GM21381 (cell line): ENCODE measurements at regions not wholly inside any gene's neighbourhood (a gene's known extent, or its start where the extent isn't known, plus 50 kb on each side); places are given as distances from the start of the nearest gene placed in this dataset.
A peak's percentile ranks its signal among the peaks of the same experiment; 100 is the strongest.

Experiments used
- ATAC-seq: cut with Tn5 transposase; IDR thresholded peaks from one replicate; pipeline ENCODE4 v1.9.1; 2021; ENCODE audit warnings: mild to moderate bottlenecking, moderate library complexity; ENCODE audit not compliant: unreplicated experiment

DNA sequence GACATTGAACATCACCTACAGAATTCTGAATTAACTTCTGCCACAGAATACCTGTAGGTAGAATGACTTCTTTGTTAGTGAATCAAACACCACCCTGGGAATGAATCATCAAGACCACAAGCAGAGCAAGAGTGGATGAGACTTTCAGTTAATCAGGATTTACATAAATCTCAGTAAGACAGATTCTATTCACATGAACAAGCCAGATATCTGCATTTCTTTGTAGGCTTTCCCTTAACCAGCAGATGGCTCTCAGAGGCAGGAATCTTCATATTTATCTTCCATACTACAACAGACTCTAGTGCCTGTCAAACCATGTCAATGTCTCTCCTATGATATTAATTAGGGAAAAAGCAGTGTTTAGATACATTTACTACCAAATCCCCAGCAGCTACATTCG, 412.1 kb downstream of the KLF12 start:
- no peak for ATAC-seq

DNA sequence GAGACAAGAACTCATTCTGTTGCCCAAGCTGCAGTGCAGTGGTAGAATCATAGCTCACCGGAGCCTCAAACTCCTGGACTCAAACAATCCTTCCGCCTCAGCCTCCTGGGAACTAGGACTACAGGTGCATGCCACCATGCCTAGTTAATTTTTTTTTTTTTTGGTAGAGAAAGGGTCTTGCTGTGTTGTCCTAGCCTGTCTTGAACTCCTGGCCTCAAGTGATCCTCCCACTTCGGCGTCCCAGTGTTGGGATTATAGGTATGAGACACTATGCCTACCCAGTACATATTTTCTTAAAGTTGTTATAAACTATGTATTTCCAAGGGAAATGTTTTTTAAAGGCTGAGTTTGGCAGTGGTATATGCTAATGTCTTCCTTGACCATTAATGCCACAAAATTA, 412.6 kb downstream of the KLF12 start:
- ATAC-seq = no peak

DNA sequence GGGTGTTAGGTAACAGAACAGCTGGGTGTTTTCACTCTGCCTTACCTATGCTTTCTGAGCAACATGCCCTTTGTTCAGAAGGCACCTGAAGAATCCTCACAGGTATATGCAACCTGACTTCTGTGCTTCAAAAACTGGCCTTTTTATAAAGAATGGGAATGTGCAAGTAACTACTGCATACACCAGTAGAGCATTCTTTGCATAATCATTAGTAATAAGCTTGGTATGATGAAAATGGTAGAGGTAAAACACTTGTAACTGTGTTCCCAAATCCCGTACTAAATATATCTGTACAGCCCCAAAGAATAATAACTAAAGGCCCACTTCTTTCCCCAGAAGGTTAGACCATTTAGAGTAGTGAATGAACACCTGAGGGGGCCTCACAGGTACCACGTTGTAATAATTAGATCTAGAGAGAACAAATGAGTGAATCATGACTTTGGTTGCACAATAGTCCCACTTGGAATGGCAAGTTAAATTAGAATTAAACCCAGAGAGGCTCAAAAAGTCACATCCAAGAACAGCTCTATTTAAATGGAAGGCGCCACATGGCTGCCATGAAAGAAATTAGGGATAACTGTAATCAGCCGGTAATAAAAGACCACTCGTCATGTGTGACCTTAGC, 413.9 kb downstream of the KLF12 start:
- no peak for ATAC-seq

DNA sequence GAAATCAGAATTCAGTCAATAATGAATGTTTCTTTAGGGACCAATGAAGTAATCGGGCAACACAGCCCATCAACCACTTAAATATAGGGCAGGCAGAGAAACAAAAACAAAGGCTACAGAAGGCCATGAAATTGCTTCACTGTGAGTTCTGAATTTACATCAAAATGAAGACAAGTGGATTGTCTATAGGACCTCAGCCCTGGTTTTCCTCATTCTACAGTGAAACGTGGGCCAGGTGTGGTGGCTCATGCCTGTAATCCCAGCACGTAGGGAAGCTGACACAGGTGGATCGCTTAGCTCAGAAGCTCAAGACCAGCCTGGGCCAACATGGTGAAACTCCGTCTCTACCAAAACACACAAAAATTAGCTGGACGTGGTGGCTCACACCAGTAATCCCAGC, 416.0 kb downstream of the KLF12 start:
- no peak for ATAC-seq

DNA sequence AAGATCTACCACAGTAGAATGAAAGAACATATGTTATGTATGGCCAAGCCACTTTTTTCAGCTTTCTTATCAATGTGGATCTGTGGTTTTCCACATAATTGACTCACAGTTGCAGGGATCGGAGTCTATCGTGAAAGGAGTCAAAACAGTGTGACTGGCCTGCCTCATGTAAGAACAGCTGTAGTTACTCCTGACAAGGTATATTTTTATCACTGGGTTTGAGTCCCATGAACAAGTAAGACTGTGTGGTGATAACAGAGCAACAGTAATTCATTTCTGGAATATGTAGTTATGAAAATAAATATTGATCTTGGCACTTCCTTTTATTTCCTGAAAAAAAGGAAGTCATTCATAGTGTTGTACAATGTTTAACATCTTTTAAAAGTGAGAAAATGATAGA, 416.6 kb downstream of the KLF12 start:
- ATAC-seq = no peak

DNA sequence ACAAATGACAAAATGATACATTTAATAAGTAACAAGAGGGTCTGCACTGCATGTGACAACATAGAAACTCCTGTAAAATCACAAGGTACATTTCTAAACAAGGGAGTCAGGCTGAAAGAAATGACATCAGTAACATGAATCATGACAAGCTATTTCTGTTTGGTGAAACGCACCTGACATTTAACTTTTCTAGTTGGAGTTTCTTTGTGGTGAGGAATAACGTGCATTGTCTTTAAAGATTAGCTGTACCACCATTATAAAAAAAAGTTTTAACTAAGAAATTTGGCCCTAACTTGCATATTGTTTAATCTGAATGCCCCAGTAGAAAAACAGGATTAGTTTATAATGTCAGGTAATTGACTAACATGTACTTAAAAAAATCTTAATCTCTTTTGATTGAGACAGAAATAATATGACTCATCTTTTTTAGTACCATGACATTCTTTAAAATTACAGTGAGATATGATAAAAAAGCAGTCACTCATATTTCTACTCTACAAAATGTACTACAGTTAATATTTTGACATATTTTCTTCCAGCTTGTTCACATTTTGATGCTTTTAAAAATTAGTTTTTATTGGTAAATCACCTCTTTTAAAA, 418.2 kb downstream of the KLF12 start:
- ATAC-seq = peak; percentile 37

DNA sequence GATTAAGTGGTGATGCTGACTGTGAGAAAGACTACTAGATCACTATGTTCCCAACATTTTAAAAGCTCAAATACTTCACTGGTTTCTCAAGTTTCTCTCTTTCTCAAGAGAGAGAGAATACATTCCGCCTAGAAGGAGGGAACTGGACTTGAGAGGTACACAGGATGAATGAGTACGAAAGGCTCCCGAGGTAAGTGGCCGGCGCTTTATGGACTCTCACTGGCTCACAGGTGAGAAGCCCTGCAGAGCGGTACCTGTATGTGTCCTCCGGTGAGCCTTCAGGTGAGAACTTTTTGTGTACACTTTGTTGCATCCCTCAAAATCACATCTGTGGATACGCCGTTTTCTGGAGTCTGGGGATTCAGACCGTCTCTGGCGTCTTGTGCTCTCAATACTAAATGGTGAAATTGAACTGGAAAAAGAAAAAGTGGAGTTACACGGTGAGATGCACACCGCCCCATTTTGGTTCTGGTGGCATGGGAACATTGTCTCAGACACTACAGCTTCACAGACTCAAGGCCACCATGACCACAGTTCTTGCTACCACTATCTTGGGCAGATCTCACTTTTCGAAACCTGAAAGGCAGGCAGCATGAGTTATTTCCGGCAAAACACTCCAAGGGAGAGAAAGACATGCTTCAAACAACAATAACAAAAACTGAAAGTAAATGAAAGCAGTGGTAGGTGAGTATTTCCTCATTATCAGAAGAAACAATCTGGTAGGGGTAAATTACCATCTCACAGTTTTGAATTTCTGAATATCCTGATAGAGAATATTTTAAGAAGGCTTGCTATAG, 418.9 kb downstream of the KLF12 start:
- peak; percentile 56 for ATAC-seq

DNA sequence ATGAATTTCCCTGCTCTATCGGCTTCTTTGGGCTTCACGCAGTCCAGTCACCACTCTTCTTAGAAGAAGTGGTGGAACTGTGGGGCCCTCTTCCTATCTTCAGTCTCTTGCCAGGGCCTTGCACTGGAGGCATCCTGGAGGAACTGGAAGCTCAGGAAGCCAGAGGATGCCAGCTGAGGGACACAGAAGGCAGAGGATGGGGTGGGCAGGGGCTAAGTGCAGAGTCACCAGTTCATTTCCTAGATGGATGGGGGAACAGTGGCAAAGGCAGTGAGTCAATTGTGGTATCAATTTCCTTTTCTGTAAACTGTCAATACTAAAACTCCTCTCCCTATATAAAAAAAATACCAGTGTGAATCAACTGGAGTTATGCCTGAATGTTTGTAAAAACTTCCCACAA, 419.7 kb downstream of the KLF12 start:
- ATAC-seq = no peak

DNA sequence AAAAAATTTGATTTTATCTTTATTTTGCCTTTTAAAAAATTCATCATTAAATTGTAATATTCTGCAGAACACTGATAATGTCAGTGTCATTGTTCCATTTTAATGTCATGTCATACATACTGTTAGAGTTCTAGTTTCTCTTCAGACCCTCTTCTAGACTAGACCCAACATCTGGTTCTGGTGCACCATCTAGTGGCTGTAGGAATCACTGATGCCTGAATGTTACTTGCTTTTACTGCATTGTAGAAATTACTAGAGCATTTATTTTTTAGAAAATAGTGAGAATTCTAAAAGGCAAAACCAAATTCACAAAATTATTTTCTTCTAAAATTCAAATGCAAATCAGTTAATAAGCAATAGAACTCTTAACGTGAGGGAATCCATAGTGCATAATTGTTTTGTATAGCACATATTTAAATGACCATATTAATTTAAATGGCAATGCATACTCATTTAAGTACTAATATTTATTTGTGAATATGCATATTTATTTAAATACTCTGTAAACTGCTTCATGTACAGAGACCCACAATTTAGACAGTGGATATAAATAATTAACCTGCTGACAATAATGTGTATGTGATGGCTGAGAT, 425.7 kb downstream of the KLF12 start:
- ATAC-seq = peak; percentile 84

DNA sequence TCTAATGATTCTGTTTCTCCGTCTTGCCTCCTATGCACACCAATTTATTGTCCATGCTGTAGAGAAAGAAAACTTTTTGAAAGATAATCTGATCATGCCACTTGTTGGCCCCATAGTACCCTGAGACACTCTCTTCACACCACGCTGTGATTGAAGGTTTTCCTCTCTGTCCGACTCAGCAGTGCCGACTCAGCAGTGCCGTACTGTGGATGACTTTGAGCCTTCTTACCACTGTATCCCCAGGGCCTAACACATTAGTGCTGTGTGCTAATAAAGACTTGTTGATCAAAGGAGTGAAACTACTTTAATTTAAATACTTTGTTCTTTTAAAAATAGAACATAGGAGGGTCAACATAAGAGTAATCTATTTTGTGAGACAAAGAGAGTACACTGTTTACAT, 429.6 kb downstream of the KLF12 start:
- ATAC-seq = no peak

DNA sequence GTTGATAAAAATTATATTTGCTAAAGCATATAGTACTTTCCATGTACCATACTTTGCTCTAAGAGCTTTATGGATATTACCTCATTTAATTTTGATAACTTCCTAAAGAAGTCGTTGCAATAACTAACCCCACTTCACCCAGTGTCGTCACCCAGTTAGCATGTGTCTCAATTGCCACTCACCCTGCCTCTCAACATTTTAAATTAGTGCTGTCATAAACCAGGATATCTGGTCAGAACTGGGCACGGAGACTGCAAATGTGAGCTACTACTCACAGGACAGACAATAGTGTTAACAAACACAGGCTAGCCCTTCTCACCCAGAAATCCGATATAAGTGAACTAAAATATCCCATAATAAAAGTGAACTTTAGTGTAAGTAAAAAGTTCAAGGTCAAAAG, 430.6 kb downstream of the KLF12 start:
- no peak for ATAC-seq

DNA sequence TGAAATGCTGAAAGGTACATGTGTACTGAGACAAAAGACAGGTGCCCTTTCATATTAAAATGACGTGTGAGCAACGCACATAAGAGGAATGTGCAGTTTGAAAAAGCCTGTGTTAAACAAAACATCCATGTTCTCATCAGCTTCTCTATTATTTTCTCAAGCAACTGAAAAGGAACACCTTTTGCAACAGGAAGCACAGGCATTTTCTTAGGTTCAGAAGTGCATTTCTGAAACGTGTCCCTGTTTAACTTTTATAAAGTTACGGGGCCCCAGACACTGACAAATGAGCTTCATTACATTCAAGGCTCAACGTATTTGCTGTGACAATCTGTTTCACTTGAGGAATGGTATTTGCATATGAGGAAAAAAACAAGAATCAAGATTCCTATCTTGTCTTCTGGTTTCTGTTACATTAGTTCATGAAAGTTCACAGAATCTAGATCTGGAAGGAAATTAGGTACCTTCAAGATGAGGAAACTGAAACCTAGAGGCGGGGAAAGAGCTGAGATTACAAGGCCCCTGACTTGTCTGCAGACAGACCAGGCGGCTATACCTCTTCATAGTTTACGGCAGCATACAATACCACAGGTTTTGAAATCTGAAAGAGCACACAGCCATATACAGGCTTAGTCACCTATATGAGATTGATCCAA, 431.7 kb downstream of the KLF12 start:
- ATAC-seq = no peak

DNA sequence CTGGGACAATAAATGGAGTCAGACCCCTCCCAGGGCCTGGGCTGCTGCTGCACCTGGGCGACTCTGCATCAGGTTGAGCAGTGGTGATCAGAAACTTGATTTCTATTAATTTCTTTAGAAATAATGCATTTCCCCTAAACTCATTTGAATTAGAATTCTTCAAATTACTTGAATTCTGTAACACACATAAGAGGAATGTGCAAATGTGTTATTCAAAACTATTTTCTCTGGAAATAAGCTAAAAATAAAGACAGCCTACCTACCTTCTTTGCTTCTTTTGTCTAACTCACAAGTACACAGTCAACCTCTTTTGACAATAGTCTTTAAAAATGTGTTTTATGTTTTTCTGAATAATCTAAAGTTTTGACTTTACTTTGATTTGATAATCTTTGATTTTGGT, 433.0 kb downstream of the KLF12 start:
- ATAC-seq = no peak

DNA sequence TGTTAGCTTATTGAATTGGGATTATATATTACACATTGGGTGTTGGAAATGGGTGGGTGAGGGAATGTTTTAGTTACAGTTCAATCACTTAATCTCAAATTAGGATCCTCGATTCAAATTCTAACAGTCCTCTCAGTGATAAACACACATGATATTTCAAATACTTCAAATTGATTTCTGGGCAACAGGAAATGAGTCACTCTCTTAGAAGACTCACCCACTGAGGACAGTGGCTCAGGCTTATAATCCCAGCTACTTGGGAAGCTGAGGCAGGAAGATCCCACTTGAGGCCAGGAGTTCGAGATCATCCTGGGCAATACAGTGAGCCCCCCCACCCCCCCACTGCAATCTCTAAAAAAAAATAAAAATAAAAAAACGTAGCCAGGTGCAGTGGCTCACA, 435.3 kb downstream of the KLF12 start:
- ATAC-seq = no peak

DNA sequence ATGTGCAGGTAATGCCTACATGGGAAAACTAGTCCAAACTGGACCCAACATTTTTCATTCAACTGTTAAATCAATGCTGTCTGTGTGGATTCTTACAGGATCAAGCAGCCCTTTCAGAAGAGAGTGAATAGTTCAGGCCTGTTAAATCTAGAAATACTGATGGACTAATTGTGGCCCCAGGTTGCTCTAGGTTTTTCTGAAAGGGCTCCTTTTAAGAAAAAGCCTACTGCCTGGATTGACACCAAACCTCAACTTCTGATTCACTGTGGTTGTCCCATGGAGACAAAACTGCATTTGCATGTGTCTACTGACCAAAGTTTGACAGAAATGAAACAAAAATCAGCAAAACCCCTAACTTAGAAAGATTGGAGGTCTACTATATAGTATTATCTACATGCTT, 437.0 kb downstream of the KLF12 start:
- no peak for ATAC-seq

DNA sequence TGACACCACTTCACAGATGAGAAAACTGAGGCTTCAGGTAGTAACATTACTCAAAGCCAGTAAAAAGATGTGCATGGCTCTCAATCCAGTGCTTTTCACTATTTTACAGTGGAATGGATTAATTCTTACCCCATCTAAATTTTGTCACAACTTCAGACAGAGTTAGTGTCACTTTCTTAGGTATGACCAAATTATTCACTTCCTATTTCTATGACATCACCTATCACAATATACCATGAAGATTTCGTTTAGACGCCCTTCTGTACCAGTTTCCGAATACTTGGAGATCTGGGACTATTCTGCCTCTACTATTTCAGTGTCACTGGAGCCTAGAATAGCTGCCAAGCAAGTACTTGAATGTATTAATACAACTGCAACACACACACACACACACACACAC, 437.5 kb downstream of the KLF12 start:
- no peak for ATAC-seq

DNA sequence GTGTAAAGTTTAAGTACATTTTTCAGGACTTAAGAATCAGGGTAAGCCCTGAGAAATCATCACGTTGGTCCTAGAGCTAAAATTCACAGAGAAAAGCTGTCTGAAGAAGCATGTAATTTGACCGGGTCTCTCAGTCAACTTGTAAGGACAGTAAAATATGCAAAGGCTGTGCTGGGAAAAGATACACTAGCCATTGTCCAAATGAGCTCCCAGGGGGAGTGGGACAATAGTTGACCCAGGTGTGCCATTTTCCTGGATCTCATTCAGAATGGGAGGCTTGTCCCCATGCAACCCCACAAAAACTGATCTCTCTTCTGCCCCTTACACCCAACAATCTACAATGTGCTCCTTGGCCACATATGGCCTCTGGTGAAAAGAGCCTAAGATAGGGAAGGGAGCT, 437.9 kb downstream of the KLF12 start:
- ATAC-seq = no peak

DNA sequence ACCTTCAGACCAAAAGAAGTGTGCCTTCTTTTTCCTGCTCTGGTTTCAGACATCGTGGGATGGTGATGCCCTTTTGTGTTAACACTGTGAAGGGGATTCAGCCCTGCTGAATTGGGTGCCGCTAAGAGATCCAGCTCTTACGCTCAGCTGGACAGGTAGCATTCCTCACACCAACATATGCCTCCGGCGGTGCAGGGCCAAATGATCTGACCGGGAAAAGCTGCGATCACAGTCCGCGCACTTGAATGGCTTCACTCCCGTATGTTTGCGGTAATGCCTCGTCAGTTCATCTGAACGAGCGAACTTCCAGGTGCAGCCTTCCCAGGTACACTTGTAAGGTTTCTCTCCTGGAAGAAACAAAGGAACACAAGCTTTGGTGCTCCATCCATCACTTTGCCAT, 438.9 kb downstream of the KLF12 start:
- ATAC-seq = no peak

DNA sequence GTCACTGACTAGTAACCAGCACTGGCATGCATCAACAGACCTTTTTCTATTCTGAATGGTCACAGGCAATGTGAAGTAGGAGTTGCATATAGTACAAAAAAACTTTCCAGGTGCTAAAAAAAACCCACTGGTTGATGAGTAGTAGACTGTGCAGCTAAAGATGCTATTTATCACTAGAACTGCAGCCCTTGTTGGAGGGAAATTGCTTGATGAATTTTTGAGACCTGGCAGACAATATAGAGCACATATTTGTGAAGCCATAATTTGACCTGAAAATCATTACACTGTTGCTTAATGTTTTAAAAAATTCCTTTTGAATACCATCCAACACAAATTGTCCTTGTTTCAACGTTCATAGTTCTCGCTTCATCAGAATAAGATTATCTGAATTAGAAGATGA, 441.0 kb downstream of the KLF12 start:
- ATAC-seq = no peak

DNA sequence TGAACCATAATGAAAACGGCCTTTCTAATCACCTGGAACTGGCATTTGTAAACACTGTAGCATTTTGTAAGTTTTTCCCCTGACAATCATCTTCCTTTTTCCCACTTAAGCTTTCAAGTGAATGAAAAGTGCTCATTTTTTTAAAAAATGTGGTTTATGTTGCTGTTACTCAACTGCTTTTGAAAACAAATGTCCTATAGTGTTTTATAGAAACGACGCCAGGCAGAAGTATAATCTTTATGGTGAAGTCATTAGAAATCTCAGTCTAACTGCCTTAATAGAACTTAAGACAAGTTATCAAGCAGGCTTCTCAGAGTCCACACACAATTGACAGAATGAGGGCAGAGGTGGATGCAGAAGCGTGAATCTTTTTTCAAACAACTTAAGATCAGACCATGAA, 442.3 kb downstream of the KLF12 start:
- ATAC-seq = no peak

DNA sequence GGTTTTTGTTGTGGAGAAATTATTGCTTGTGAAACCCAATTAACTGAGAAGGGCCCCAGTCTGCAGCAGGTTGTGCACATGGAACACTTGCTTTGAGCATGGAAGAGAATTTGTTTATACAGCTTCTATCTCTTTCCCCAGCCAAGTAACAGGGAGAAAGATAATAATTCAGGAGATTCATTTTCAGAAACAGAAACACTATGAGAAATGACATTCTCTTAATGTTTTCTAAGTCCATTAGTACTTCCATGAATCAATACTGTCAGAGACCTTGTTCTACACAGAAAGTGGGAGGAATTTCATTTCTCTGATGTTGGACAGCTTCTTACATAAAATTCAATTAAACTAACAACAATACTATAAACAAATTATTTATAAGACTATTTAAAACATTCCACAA, 446.3 kb downstream of the KLF12 start:
- ATAC-seq = no peak

DNA sequence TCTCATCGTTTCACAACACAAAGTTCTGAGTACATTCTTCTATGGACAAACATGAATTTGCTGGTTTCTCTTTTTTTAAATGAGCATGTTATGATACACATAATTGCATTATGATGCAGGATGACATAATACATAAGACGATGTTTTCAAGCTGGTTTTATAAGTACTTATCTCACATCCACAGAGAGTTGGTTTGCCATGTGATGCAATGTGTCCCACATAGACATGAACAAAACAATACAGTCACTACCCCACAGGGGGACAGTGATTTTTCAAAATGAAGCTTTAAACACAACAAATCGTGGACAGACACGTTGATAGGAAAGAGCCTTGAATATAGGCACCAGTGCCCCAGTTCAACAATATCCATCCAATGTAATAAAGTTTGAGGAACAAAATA, 447.1 kb downstream of the KLF12 start:
- no peak for ATAC-seq
